ENCODE measurements at regions not wholly inside any gene's neighbourhood (a gene's known extent, or its start where the extent isn't known, plus 50 kb on each side); places are given as distances from the start of the nearest gene placed in this dataset.

DNA sequence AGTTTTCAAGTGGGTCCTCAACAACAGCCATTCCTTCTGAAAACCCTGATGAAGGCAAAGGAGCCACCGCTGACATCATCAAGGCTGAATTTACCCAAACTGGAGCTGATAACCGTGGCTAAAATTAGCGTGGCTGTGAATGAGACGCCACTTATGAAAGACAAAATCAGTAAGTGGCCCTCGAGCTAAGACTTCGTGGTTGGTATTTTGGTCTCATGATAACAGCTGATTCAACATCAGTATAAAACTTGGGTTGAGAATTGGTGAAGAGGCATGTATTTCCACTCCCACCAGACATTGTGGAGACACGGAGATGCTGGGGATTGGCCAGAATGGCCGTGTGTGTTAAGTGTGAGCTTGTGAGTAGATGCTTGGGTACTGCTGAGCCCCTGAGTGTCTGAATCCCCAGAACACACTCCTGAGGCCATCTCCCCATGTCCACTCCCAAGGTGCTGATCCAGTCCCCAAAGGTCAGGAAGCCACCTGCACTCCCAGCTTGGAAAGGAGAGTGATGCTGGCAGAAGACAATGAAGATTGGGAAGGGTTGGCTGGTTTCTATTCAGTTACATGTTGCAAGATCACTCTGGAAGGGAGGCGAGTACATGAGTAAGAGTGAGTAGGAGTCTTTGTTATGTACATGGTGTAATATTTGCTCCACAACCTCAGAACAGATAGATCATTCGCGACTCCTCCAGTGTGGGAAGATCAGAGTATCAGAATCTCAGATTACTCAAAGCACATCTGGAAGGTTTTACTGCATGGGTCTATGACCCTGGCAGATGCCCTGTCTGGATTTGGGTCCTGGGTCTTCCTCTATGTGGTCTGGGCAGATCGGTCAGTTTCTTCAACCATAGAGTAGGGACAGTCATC, 207.7 kb downstream of the HS3ST3A1 start:
- TF ChIP-seq GATA3 (IDR thresholded peaks at IDR 0.05; ENCODE audit: low read depth, low read length), result no peak
- no peak for TF ChIP-seq GATA2 (IDR thresholded peaks at IDR 0.05; ENCODE audit: low read depth, low read length)
